HEK293T (cell line): ENCODE measurements at regions not wholly inside any gene's neighbourhood (a gene's known extent, or its start where the extent isn't known, plus 50 kb on each side); places are given as distances from the start of the nearest gene placed in this dataset.

ENCODE experiments used
- ELF4 ChIP-seq: fragments of 450-650 bp; IDR thresholded peaks from 2 replicates; pipeline ENCODE4 v1.6.1; 2017; ENCODE audit warnings: antibody characterized with exemption
- FOXK2 ChIP-seq: fragments of 450-650 bp; IDR thresholded peaks from 2 replicates; pipeline ENCODE4 v1.6.1; 2016; ENCODE audit warnings: mild to moderate bottlenecking
- FOXM1 ChIP-seq: fragments of 450-650 bp; IDR thresholded peaks from 2 replicates; pipeline ENCODE4 v1.6.1; 2017; ENCODE audit warnings: mild to moderate bottlenecking, borderline replicate concordance
- HDGF ChIP-seq: fragments of 450-650 bp; IDR thresholded peaks from 2 replicates; pipeline ENCODE4 v1.6.1; 2017; ENCODE audit warnings: antibody characterized with exemption, borderline replicate concordance
- L3MBTL2 ChIP-seq: fragments of 450-650 bp; conservative IDR thresholded peaks from 2 replicates; pipeline ENCODE4 v1.6.1; 2016; ENCODE audit warnings: mild to moderate bottlenecking
- SP1 ChIP-seq: fragments of 450-650 bp; IDR thresholded peaks from 2 replicates; pipeline ENCODE4 v1.6.1; 2017
- SUZ12 ChIP-seq: fragments of 450-650 bp; IDR thresholded peaks from 2 replicates; pipeline ENCODE4 v1.6.1; 2016; ENCODE audit warnings: mild to moderate bottlenecking
- ZNF384 ChIP-seq: fragments of 450-650 bp; IDR thresholded peaks from 2 replicates; pipeline ENCODE4 v1.6.1; 2016

- no peak for TF ChIP-seq FOXK2
- TF ChIP-seq ZNF384: no peak
- no peak for TF ChIP-seq HDGF
- TF ChIP-seq L3MBTL2: no peak
- TF ChIP-seq SP1: no peak
- no peak for TF ChIP-seq ELF4
- no peak for TF ChIP-seq SUZ12
- no peak for TF ChIP-seq FOXM1
Observed at GRCh38 chr17:72349491-72349995, 228.7 kb downstream of the SOX9 start.
